CD4-positive, alpha-beta memory T cell (primary cell): ENCODE measurements at regions not wholly inside any gene's neighbourhood (a gene's known extent, or its start where the extent isn't known, plus 50 kb on each side); places are given as distances from the start of the nearest gene placed in this dataset.

Experiments
- CTCF ChIA-PET: fragments of 350-600 bp; sonication (Branson Sonifier 250); formaldehyde crosslinking; loops from one replicate; lab custom pipeline; 2021; ENCODE audit warnings: inconsistent platforms; ENCODE audit not compliant: partially characterized antibody; lab: Charles Lee
- POLR2A ChIA-PET: fragments of 350-600 bp; sonication (Branson Sonifier 250); formaldehyde crosslinking; loops from one replicate; lab custom pipeline; 2021; ENCODE audit not compliant: partially characterized antibody; lab: Charles Lee
- DNase-seq, 5 donors: peaks; one replicate each; pipeline versions ENCODE4 v3.0.0 to v3.0.0-alpha.2; 2020 to 2022; ENCODE audit warnings: mixed read lengths in 1 of 5
- H3K27ac ChIP-seq: one replicate; pipeline ENCODE4 v1.7.0; 2013; ENCODE audit warnings: low read depth, low read length
- H3K27me3 ChIP-seq: 2 replicates; pipeline ENCODE4 v1.7.0; 2013; ENCODE audit warnings: mild to moderate bottlenecking, low read length, moderate library complexity; ENCODE audit not compliant: insufficient read depth
- H3K36me3 ChIP-seq: 2 replicates; pipeline ENCODE4 v1.7.0; 2013; ENCODE audit warnings: mild to moderate bottlenecking, low read length, moderate library complexity; ENCODE audit not compliant: insufficient read depth
- H3K4me1 ChIP-seq: 2 replicates; pipeline ENCODE4 v1.7.0; 2013; ENCODE audit warnings: mild to moderate bottlenecking, low read length, moderate library complexity; ENCODE audit not compliant: insufficient read depth
- H3K4me3 ChIP-seq, 2 donors: one replicate each; pipeline ENCODE4 v1.7.0; 2013; ENCODE audit warnings: low read length in 2 of 2, mild to moderate bottlenecking in 1 of 2
- H3K9me3 ChIP-seq, 2 donors: one replicate each; pipeline ENCODE4 v1.7.0; 2013; ENCODE audit warnings: low read length in 2 of 2, control low read depth in 1 of 2; ENCODE audit not compliant: control insufficient read depth in 1 of 2
- H3K27ac Mint-ChIP-seq, 7 donors: one replicate each; pipeline ENCODE4 v1.8.0; 2020 to 2021; ENCODE audit warnings: mixed read lengths in 7 of 7, mild to moderate bottlenecking in 6 of 7, inconsistent platforms in 3 of 7, moderate library complexity in 3 of 7
- H3K27me3 Mint-ChIP-seq, 2 donors: one replicate each; pipeline ENCODE4 v1.8.0; 2020 to 2021; ENCODE audit warnings: mixed read lengths in 2 of 2
- H3K36me3 Mint-ChIP-seq, 2 donors: one replicate each; pipeline ENCODE4 v1.8.0; 2020 to 2021; ENCODE audit warnings: mixed read lengths in 2 of 2, inconsistent platforms in 1 of 2, mild to moderate bottlenecking in 1 of 2
- H3K4me1 Mint-ChIP-seq, 4 donors: one replicate each; pipeline ENCODE4 v1.8.0; 2020 to 2021; ENCODE audit warnings: mixed read lengths in 4 of 4, mild to moderate bottlenecking in 1 of 4
- H3K4me3 Mint-ChIP-seq, 8 donors: one replicate each; pipeline ENCODE4 v1.8.0; 2020 to 2021; ENCODE audit warnings: mixed read lengths in 8 of 8, mild to moderate bottlenecking in 7 of 8, moderate library complexity in 6 of 8, inconsistent platforms in 3 of 8
- H3K9me3 Mint-ChIP-seq, 8 donors: one replicate each; pipeline ENCODE4 v1.8.0; 2020 to 2021; ENCODE audit warnings: mixed read lengths in 8 of 8, mild to moderate bottlenecking in 5 of 8, inconsistent platforms in 3 of 8, moderate library complexity in 1 of 8
- intact Hi-C: fragments of 100-400 bp; cut with micrococcal nuclease; formaldehyde crosslinking; loops from one replicate; pipeline ENCODE4 v1.15.1; 2023

- Mint-ChIP-seq H3K36me3 (no peaks in the 10 kb centered on the region), H3K9me3 (no peaks in the 10 kb centered on the region), H3K4me3 (no peak overlapping the region), H3K4me1 (no peaks in the 10 kb centered on the region), H3K27me3 (peaks cover 1 to 2% of the 10 kb centered on the region in 2 donors), H3K27ac (no peak overlapping the region)
- Histone ChIP-seq H3K4me3 (no peak overlapping the region), H3K27me3 (no peaks in the 10 kb centered on the region), H3K36me3 (no peaks in the 10 kb centered on the region), H3K27ac (no peak overlapping the region), H3K9me3 (no peaks in the 10 kb centered on the region), H3K4me1 (no peaks in the 10 kb centered on the region)
- no peak for DNase-seq
- CTCF ChIA-PET: no interaction called here
- POLR2A ChIA-PET: no interaction called here
- intact Hi-C loops: no loop called here
Measured at GRCh38 chr2:180652794-180653193, 327.6 kb upstream of the UBE2E3 start.

- Histone ChIP-seq H3K27me3 (no peaks in the 10 kb centered on the region), H3K36me3 (no peaks in the 10 kb centered on the region), H3K9me3 (no peaks in the 10 kb centered on the region), H3K4me3 (no peak overlapping the region), H3K27ac (no peak overlapping the region), H3K4me1 (no peaks in the 10 kb centered on the region)
- Mint-ChIP-seq H3K27ac (no peak overlapping the region), H3K27me3 (peaks cover 1 to 2% of the 10 kb centered on the region in 2 donors), H3K9me3 (peaks cover 0 to 2% (median 0%) of the 10 kb centered on the region in 8 donors), H3K4me3 (no peak overlapping the region), H3K4me1 (no peaks in the 10 kb centered on the region), H3K36me3 (no peaks in the 10 kb centered on the region)
- POLR2A ChIA-PET: no interaction called here
- intact Hi-C loops: no loop called here
- no peak for DNase-seq
- CTCF ChIA-PET: no interaction called here
Measured at GRCh38 chr2:180651596-180651995, 328.8 kb upstream of the UBE2E3 start.

GRCh38 chr2:180647621-180648020 lies 332.8 kb upstream of the UBE2E3 start:
- Mint-ChIP-seq H3K9me3 (peaks cover 0 to 2% (median 0%) of the 10 kb centered on the region in 8 donors), H3K4me1 (no peaks in the 10 kb centered on the region), H3K27ac (no peak overlapping the region), H3K27me3 (no peaks in the 10 kb centered on the region), H3K36me3 (no peaks in the 10 kb centered on the region), H3K4me3 (no peak overlapping the region)
- DNase-seq: no peak
- ChIA-PET CTCF (no interaction called here), POLR2A (no interaction called here)
- Histone ChIP-seq H3K27me3 (no peaks in the 10 kb centered on the region), H3K36me3 (no peaks in the 10 kb centered on the region), H3K4me3 (no peak overlapping the region), H3K27ac (no peak overlapping the region), H3K4me1 (no peaks in the 10 kb centered on the region), H3K9me3 (no peaks in the 10 kb centered on the region)
- intact Hi-C loops: no loop called here

GRCh38 chr2:180647221-180647620 lies 333.2 kb upstream of the UBE2E3 start:
- POLR2A ChIA-PET: no interaction called here
- no peaks in the 10 kb centered on the region for H3K36me3 Mint-ChIP-seq
- H3K4me1 Mint-ChIP-seq: no peaks in the 10 kb centered on the region
- intact Hi-C loops: no loop called here
- Histone ChIP-seq H3K4me3 (no peak overlapping the region), H3K9me3 (no peaks in the 10 kb centered on the region), H3K4me1 (no peaks in the 10 kb centered on the region), H3K27me3 (no peaks in the 10 kb centered on the region), H3K36me3 (no peaks in the 10 kb centered on the region), H3K27ac (no peak overlapping the region)
- H3K9me3 Mint-ChIP-seq: peaks cover 0 to 2% (median 0%) of the 10 kb centered on the region in 8 donors
- DNase-seq: no peak
- H3K27ac Mint-ChIP-seq: no peak overlapping the region
- no peaks in the 10 kb centered on the region for H3K27me3 Mint-ChIP-seq
- CTCF ChIA-PET: no interaction called here
- no peak overlapping the region for H3K4me3 Mint-ChIP-seq

- intact Hi-C loops: no loop called here
- no peak overlapping the region for H3K27ac ChIP-seq
- H3K27me3 ChIP-seq: no peaks in the 10 kb centered on the region
- H3K4me1 Mint-ChIP-seq: no peaks in the 10 kb centered on the region
- H3K27me3 Mint-ChIP-seq: no peaks in the 10 kb centered on the region
- H3K4me3 Mint-ChIP-seq: no peak overlapping the region
- no peak for DNase-seq
- ChIA-PET POLR2A (no interaction called here), CTCF (no interaction called here)
- H3K4me1 ChIP-seq: no peaks in the 10 kb centered on the region
- no peak overlapping the region for H3K27ac Mint-ChIP-seq
- no peaks in the 10 kb centered on the region for H3K9me3 ChIP-seq
- H3K36me3 ChIP-seq: no peaks in the 10 kb centered on the region
- peaks cover 0 to 2% (median 0%) of the 10 kb centered on the region in 8 donors for H3K9me3 Mint-ChIP-seq
- H3K4me3 ChIP-seq: no peak overlapping the region
- no peaks in the 10 kb centered on the region for H3K36me3 Mint-ChIP-seq
Measured at GRCh38 chr2:180646756-180647155, 333.6 kb upstream of the UBE2E3 start.

- no peaks in the 10 kb centered on the region for H3K4me1 Mint-ChIP-seq
- intact Hi-C loops: no loop called here
- H3K4me3 ChIP-seq: no peak overlapping the region
- H3K27ac ChIP-seq: no peak overlapping the region
- H3K27me3 ChIP-seq: no peaks in the 10 kb centered on the region
- ChIA-PET CTCF (no interaction called here), POLR2A (no interaction called here)
- no peak for DNase-seq
- H3K36me3 Mint-ChIP-seq: no peaks in the 10 kb centered on the region
- H3K4me1 ChIP-seq: no peaks in the 10 kb centered on the region
- H3K9me3 Mint-ChIP-seq: peaks cover 0 to 9% (median 0%) of the 10 kb centered on the region in 8 donors
- no peak overlapping the region for H3K4me3 Mint-ChIP-seq
- no peaks in the 10 kb centered on the region for H3K36me3 ChIP-seq
- H3K27ac Mint-ChIP-seq: no peak overlapping the region
- H3K9me3 ChIP-seq: no peaks in the 10 kb centered on the region
- H3K27me3 Mint-ChIP-seq: no peaks in the 10 kb centered on the region
Measured at GRCh38 chr2:180644709-180645108, 335.7 kb upstream of the UBE2E3 start.

GRCh38 chr2:180630756-180631155 lies 349.6 kb upstream of the UBE2E3 start:
- Mint-ChIP-seq H3K4me3 (no peak overlapping the region), H3K27me3 (peaks cover 0 to 6% of the 10 kb centered on the region in 2 donors), H3K27ac (no peak overlapping the region), H3K36me3 (no peaks in the 10 kb centered on the region), H3K4me1 (no peaks in the 10 kb centered on the region), H3K9me3 (no peaks in the 10 kb centered on the region)
- no peaks in the 10 kb centered on the region for H3K36me3 ChIP-seq
- no peaks in the 10 kb centered on the region for H3K27me3 ChIP-seq
- ChIA-PET POLR2A (no interaction called here), CTCF (interaction anchor here (1.4 kb wide), 1 partner anchor 22 kb away, joined by 4 read pairs; no protein-coding TSS in a partner anchor)
- no peak for DNase-seq
- no peak overlapping the region for H3K27ac ChIP-seq
- intact Hi-C loops: no loop called here
- no peaks in the 10 kb centered on the region for H3K9me3 ChIP-seq
- H3K4me3 ChIP-seq: no peak overlapping the region
- no peaks in the 10 kb centered on the region for H3K4me1 ChIP-seq
